H1 (cell line): ENCODE measurements at regions not wholly inside any gene's neighbourhood (a gene's known extent, or its start where the extent isn't known, plus 50 kb on each side); places are given as distances from the start of the nearest gene placed in this dataset.

Source experiments
- GTF2F1 ChIP-seq: IDR thresholded peaks from 2 replicates; pipeline ENCODE4 v1.6.1; 2012; ENCODE audit warnings: low read depth, low read length, improper control_type of control experiment, borderline replicate concordance
- MAFK ChIP-seq: IDR thresholded peaks from 2 replicates; pipeline ENCODE4 v1.6.1; 2012; ENCODE audit warnings: low read depth, mild to moderate bottlenecking, improper control_type of control experiment, low read length
- POLR2AphosphoS5 ChIP-seq: IDR thresholded peaks from 2 replicates; pipeline ENCODE4 v1.6.1; 2011; ENCODE audit warnings: low read depth, low read length
- TCF12 ChIP-seq: IDR thresholded peaks from 2 replicates; pipeline ENCODE4 v1.6.1; 2011; ENCODE audit warnings: low read depth, mild to moderate bottlenecking, low read length
- TF ChIP-seq, protein P1 (sequence below): fragments of 300-600 bp; sonication (generic); IDR thresholded peaks from 2 replicates; pipeline ENCODE4 v1.7.1; 2012; ENCODE audit warnings: low read length, moderate library complexity, mild to moderate bottlenecking, inconsistent platforms; ENCODE audit not compliant: insufficient replicate concordance
- TF ChIP-seq, protein P2 (sequence below): IDR thresholded peaks from 2 replicates; pipeline ENCODE4 v1.6.1; 2012; ENCODE audit warnings: inconsistent platforms
- TF ChIP-seq, protein P3 (sequence below): IDR thresholded peaks from 2 replicates; pipeline ENCODE4 v1.6.1; 2012; ENCODE audit warnings: low read length, inconsistent platforms

DNA sequence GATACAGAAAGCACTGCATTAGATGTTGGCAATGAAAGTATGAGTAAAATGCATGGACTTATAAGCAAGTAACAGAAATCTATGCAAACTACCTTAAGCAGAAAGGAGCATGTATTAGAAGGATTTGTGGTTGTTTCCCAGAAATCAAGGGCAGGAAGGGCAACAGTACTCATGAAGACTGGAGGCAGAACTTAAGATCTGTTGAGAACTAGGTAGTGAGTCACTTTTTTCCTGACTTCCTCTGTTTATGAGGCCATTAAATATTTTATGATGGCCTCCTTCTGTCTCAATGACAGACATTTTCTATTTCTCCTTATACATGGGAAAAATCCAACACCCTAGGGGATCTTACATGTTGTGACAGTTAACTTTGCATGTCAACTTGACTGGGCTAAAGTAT lies 398.2 kb downstream of the MID1IP1 start (continued):
- TF ChIP-seq, protein P1, sequence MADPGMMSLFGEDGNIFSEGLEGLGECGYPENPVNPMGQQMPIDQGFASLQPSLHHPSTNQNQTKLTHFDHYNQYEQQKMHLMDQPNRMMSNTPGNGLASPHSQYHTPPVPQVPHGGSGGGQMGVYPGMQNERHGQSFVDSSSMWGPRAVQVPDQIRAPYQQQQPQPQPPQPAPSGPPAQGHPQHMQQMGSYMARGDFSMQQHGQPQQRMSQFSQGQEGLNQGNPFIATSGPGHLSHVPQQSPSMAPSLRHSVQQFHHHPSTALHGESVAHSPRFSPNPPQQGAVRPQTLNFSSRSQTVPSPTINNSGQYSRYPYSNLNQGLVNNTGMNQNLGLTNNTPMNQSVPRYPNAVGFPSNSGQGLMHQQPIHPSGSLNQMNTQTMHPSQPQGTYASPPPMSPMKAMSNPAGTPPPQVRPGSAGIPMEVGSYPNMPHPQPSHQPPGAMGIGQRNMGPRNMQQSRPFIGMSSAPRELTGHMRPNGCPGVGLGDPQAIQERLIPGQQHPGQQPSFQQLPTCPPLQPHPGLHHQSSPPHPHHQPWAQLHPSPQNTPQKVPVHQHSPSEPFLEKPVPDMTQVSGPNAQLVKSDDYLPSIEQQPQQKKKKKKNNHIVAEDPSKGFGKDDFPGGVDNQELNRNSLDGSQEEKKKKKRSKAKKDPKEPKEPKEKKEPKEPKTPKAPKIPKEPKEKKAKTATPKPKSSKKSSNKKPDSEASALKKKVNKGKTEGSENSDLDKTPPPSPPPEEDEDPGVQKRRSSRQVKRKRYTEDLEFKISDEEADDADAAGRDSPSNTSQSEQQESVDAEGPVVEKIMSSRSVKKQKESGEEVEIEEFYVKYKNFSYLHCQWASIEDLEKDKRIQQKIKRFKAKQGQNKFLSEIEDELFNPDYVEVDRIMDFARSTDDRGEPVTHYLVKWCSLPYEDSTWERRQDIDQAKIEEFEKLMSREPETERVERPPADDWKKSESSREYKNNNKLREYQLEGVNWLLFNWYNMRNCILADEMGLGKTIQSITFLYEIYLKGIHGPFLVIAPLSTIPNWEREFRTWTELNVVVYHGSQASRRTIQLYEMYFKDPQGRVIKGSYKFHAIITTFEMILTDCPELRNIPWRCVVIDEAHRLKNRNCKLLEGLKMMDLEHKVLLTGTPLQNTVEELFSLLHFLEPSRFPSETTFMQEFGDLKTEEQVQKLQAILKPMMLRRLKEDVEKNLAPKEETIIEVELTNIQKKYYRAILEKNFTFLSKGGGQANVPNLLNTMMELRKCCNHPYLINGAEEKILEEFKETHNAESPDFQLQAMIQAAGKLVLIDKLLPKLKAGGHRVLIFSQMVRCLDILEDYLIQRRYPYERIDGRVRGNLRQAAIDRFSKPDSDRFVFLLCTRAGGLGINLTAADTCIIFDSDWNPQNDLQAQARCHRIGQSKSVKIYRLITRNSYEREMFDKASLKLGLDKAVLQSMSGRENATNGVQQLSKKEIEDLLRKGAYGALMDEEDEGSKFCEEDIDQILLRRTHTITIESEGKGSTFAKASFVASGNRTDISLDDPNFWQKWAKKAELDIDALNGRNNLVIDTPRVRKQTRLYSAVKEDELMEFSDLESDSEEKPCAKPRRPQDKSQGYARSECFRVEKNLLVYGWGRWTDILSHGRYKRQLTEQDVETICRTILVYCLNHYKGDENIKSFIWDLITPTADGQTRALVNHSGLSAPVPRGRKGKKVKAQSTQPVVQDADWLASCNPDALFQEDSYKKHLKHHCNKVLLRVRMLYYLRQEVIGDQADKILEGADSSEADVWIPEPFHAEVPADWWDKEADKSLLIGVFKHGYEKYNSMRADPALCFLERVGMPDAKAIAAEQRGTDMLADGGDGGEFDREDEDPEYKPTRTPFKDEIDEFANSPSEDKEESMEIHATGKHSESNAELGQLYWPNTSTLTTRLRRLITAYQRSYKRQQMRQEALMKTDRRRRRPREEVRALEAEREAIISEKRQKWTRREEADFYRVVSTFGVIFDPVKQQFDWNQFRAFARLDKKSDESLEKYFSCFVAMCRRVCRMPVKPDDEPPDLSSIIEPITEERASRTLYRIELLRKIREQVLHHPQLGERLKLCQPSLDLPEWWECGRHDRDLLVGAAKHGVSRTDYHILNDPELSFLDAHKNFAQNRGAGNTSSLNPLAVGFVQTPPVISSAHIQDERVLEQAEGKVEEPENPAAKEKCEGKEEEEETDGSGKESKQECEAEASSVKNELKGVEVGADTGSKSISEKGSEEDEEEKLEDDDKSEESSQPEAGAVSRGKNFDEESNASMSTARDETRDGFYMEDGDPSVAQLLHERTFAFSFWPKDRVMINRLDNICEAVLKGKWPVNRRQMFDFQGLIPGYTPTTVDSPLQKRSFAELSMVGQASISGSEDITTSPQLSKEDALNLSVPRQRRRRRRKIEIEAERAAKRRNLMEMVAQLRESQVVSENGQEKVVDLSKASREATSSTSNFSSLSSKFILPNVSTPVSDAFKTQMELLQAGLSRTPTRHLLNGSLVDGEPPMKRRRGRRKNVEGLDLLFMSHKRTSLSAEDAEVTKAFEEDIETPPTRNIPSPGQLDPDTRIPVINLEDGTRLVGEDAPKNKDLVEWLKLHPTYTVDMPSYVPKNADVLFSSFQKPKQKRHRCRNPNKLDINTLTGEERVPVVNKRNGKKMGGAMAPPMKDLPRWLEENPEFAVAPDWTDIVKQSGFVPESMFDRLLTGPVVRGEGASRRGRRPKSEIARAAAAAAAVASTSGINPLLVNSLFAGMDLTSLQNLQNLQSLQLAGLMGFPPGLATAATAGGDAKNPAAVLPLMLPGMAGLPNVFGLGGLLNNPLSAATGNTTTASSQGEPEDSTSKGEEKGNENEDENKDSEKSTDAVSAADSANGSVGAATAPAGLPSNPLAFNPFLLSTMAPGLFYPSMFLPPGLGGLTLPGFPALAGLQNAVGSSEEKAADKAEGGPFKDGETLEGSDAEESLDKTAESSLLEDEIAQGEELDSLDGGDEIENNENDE = no peak
- TF ChIP-seq TCF12 (no peak), POLR2AphosphoS5 (no peak), MAFK (no peak), GTF2F1 (no peak)
- TF ChIP-seq, protein P2, sequence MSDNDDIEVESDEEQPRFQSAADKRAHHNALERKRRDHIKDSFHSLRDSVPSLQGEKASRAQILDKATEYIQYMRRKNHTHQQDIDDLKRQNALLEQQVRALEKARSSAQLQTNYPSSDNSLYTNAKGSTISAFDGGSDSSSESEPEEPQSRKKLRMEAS = no peak
- TF ChIP-seq, protein P3, sequence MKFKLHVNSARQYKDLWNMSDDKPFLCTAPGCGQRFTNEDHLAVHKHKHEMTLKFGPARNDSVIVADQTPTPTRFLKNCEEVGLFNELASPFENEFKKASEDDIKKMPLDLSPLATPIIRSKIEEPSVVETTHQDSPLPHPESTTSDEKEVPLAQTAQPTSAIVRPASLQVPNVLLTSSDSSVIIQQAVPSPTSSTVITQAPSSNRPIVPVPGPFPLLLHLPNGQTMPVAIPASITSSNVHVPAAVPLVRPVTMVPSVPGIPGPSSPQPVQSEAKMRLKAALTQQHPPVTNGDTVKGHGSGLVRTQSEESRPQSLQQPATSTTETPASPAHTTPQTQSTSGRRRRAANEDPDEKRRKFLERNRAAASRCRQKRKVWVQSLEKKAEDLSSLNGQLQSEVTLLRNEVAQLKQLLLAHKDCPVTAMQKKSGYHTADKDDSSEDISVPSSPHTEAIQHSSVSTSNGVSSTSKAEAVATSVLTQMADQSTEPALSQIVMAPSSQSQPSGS = no peak
